C4-2B (cell line): ENCODE measurements at regions not wholly inside any gene's neighbourhood (a gene's known extent, or its start where the extent isn't known, plus 50 kb on each side); places are given as distances from the start of the nearest gene placed in this dataset.

Source experiments
- H3K27ac ChIP-seq: fragments of 450-650 bp; 2 replicates; pipeline ENCODE4 v1.5.1; 2017
- CTCF ChIP-seq: fragments of 450-650 bp; conservative IDR thresholded peaks from 2 replicates; pipeline ENCODE4 v1.5.1; 2017; ENCODE audit warnings: mild to moderate bottlenecking
- ZFX ChIP-seq: fragments of 450-650 bp; IDR thresholded peaks from 2 replicates; pipeline ENCODE4 v1.6.1; 2017

- TF ChIP-seq CTCF (peak; percentile 87), ZFX (no peak)
- no peak overlapping the region for H3K27ac ChIP-seq
Measured at GRCh38 chr3:70120357-70120966, 120.9 kb downstream of the SAMMSON start.

- no peak for TF ChIP-seq ZFX
- no peak for TF ChIP-seq CTCF
- H3K27ac ChIP-seq: no peak overlapping the region
Measured at GRCh38 chr3:70127192-70127591, 127.7 kb downstream of the SAMMSON start.

- H3K27ac ChIP-seq: no peak overlapping the region
- TF ChIP-seq ZFX (no peak), CTCF (no peak)
Measured at GRCh38 chr3:70137366-70137765, 137.8 kb downstream of the SAMMSON start.

- H3K27ac ChIP-seq: no peak overlapping the region
- no peak for TF ChIP-seq ZFX
Measured at GRCh38 chr3:70138606-70139005, 139.1 kb downstream of the SAMMSON start.
